GM12878 (cell line): ENCODE measurements at regions not wholly inside any gene's neighbourhood (a gene's known extent, or its start where the extent isn't known, plus 50 kb on each side); places are given as distances from the start of the nearest gene placed in this dataset.

Experiments
- ATAC-seq: fragments of 200-7000 bp; cut with Tn5 transposase; 3 replicates; pipeline ENCODE4 v1.9.1; 2020; ENCODE audit warnings: mild to moderate bottlenecking, moderate library complexity
- BruUV-seq: library from RNA; stranded (reverse); fragments of 400-500 nt; replicated peaks from 2 replicates; lab custom pipeline; 2021; lab: Mats Ljungman, UMichigan
- CTCF ChIA-PET: fragments of 300-600 bp; sonication (Branson Sonifier 250); formaldehyde crosslinking; extraction: SDS; loops from one replicate; lab custom pipeline; 2021; ENCODE audit warnings: inconsistent platforms; lab: Yijun Ruan, JAX
- POLR2A ChIA-PET: fragments of 350-600 bp; formaldehyde crosslinking; extraction: SDS; loops from one replicate; lab custom pipeline; 2021; ENCODE audit warnings: inconsistent platforms; lab: Charles Lee
- RAD21 ChIA-PET: fragments of 300-600 bp; sonication (Branson Sonifier 250); formaldehyde crosslinking; loops from one replicate; lab custom pipeline; 2023; ENCODE audit warnings: antibody characterized with exemption; ENCODE audit not compliant: unreplicated experiment; lab: Charles Lee
- SMC1A ChIA-PET: fragments of 300-600 bp; sonication (Branson Sonifier 250); formaldehyde crosslinking; loops from one replicate; lab custom pipeline; 2023; ENCODE audit not compliant: unreplicated experiment, uncharacterized antibody; lab: Charles Lee
- DNase-seq: peaks from one replicate; pipeline ENCODE4 v3.0.0-alpha.2; 2011; ENCODE audit warnings: low read depth, low spot score
- FAIRE-seq: peaks from 3 replicates; lab custom pipeline; 2011; peaks lifted over from hg19 to GRCh38; lab: Jason Lieb, UNC
- H2AFZ ChIP-seq: 2 replicates; pipeline ENCODE4 v1.6.0; 2011; ENCODE audit warnings: low read depth, low read length, control low read depth; ENCODE audit not compliant: control insufficient read depth
- H3K27ac ChIP-seq: 2 replicates; pipeline ENCODE4 v1.5.1; 2011; ENCODE audit warnings: control low read depth; ENCODE audit not compliant: control insufficient read depth, insufficient read depth
- H3K27me3 ChIP-seq, 2 experiments: replicated peaks in 1 of 2; 2 replicates each; pipeline versions ENCODE4 v1.6.0 to v1.6.1; 2011; ENCODE audit warnings: low read length in 1 of 2; ENCODE audit not compliant: control insufficient read depth in 2 of 2, insufficient read depth in 2 of 2
- H3K36me3 ChIP-seq, 2 experiments: 2 replicates each; pipeline ENCODE4 v1.5.1; 2011; ENCODE audit warnings: low read length in 1 of 2; ENCODE audit not compliant: control insufficient read depth in 2 of 2, insufficient read depth in 2 of 2
- H3K4me1 ChIP-seq: 2 replicates; pipeline ENCODE4 v1.6.1; 2011; ENCODE audit warnings: mild to moderate bottlenecking, low read length, moderate library complexity, mixed read lengths; ENCODE audit not compliant: control insufficient read depth, insufficient read depth
- H3K4me2 ChIP-seq: 2 replicates; pipeline ENCODE4 v1.6.0; 2011; ENCODE audit warnings: control low read depth; ENCODE audit not compliant: control insufficient read depth, insufficient read depth
- H3K4me3 ChIP-seq: fragments of 200-600 bp; sonication (generic); 2 replicates; pipeline ENCODE4 v1.5.1; 2016
- H3K79me2 ChIP-seq: 2 replicates; pipeline ENCODE4 v1.6.0; 2011; ENCODE audit warnings: low read length; ENCODE audit not compliant: control insufficient read depth, insufficient read depth
- H3K9ac ChIP-seq: 2 replicates; pipeline ENCODE4 v1.8.0; 2011; ENCODE audit warnings: low read length, control low read depth, mixed read lengths; ENCODE audit not compliant: control insufficient read depth, insufficient read depth
- H3K9me3 ChIP-seq: replicated peaks from 3 replicates; pipeline ENCODE4 v1.5.1; 2011; ENCODE audit warnings: mild to moderate bottlenecking, low read length; ENCODE audit not compliant: control insufficient read depth, insufficient read depth
- H4K20me1 ChIP-seq: 2 replicates; pipeline ENCODE4 v1.6.0; 2011; ENCODE audit not compliant: control insufficient read depth, insufficient read depth
- CEBPB ChIP-seq, 2 experiments: fragments of 150-350 bp in 1 of 2; IDR thresholded peaks; 2 replicates each; pipeline ENCODE4 v1.6.1; 2012 to 2014; ENCODE audit warnings: low read depth in 2 of 2, low read length in 2 of 2, borderline replicate concordance in 1 of 2, inconsistent platforms in 1 of 2
- CHD1 ChIP-seq: IDR thresholded peaks from 2 replicates; pipeline ENCODE4 v1.6.1; 2012; ENCODE audit warnings: low read depth, low read length, improper control_type of control experiment
- CREB1 ChIP-seq: IDR thresholded peaks from 2 replicates; pipeline ENCODE4 v1.6.1; 2012; ENCODE audit warnings: low read depth, mild to moderate bottlenecking, inconsistent platforms
- E2F4 ChIP-seq: IDR thresholded peaks from 2 replicates; pipeline ENCODE4 v1.6.1; 2012; ENCODE audit warnings: low read depth, low read length, improper control_type of control experiment
- ELK1 ChIP-seq: IDR thresholded peaks from 2 replicates; pipeline ENCODE4 v1.6.1; 2012; ENCODE audit warnings: low read depth, low read length, improper control_type of control experiment
- MEF2B ChIP-seq: fragments of 450-650 bp; IDR thresholded peaks from 2 replicates; pipeline ENCODE4 v1.6.1; 2018; ENCODE audit warnings: mild to moderate bottlenecking, moderate library complexity; ENCODE audit not compliant: partially characterized antibody, poor library complexity, severe bottlenecking
- NKRF ChIP-seq: fragments of 450-650 bp; conservative IDR thresholded peaks from 2 replicates; pipeline ENCODE4 v1.6.1; 2017; ENCODE audit warnings: mild to moderate bottlenecking, moderate library complexity
- SMAD5 ChIP-seq: IDR thresholded peaks from 2 replicates; pipeline ENCODE4 v1.6.1; 2016; ENCODE audit warnings: antibody characterized with exemption, low read depth
- SRF ChIP-seq, 2 experiments: IDR thresholded peaks; 2 replicates each; pipeline ENCODE4 v1.6.1; 2011; ENCODE audit warnings: low read depth in 2 of 2, low read length in 2 of 2, mild to moderate bottlenecking in 1 of 2, moderate library complexity in 1 of 2
- TARDBP ChIP-seq: IDR thresholded peaks from 2 replicates; pipeline ENCODE4 v1.6.1; 2016; ENCODE audit warnings: borderline replicate concordance
- ZNF24 ChIP-seq: fragments of 450-650 bp; IDR thresholded peaks from 2 replicates; pipeline ENCODE4 v1.6.1; 2017; ENCODE audit warnings: antibody characterized with exemption, mild to moderate bottlenecking
- ZNF622 ChIP-seq: fragments of 450-650 bp; IDR thresholded peaks from 2 replicates; pipeline ENCODE4 v1.6.1; 2017; ENCODE audit warnings: mild to moderate bottlenecking, inconsistent platforms
- ZNF687 ChIP-seq: fragments of 450-650 bp; IDR thresholded peaks from 2 replicates; pipeline ENCODE4 v1.6.1; 2017; ENCODE audit warnings: mild to moderate bottlenecking, moderate library complexity
- WGBS: methylation state at CpG from one replicate; pipeline ENCODE4 v1.1.6; 2016; ENCODE audit warnings: low lambda C conversion rate; ENCODE audit not compliant: insufficient replicate concordance, insufficient coverage; ENCODE audit errors: missing lambda C conversion rate; 5-methylcytosine and 5-hydroxymethylcytosine counted together
- in situ Hi-C: fragments of 300-500 bp; cut with MboI; formaldehyde crosslinking; loops from 9 replicates; pipeline ENCODE4 v1.14.3; 2018; ENCODE audit warnings: mixed read lengths
- intact Hi-C: fragments of 100-400 bp; cut with micrococcal nuclease; formaldehyde crosslinking; loops from one replicate; pipeline ENCODE4 v1.14.2; 2022; ENCODE audit not compliant: unreplicated experiment

GRCh38 chr16:85311741-85312140 lies 199.5 kb upstream of the CIBAR2 start:
- TF ChIP-seq CHD1 (no peak), TARDBP (no peak), CEBPB (IDR thresholded peaks at IDR 0.05; ENCODE audit: borderline replicate concordance in 1 of 2, low read depth in 2 of 2, low read length in 2 of 2) (no peak), MEF2B (no peak), ZNF687 (no peak), NKRF (no peak), SMAD5 (no peak), SRF (IDR thresholded peaks at IDR 0.05; ENCODE audit: low read depth in 2 of 2, low read length in 2 of 2) (no peak), ZNF24 (no peak), CREB1 (no peak), ZNF622 (no peak), ELK1 (no peak), E2F4 (no peak)
- FAIRE-seq (no peak), DNase-seq (no peak), ATAC-seq (no peak)
- RAD21 ChIA-PET, result no interaction called here
- Histone ChIP-seq H3K4me1 (peaks cover 15% of the 10 kb centered on the region), H3K4me3 (no peak overlapping the region), H3K9ac (no peak overlapping the region), H2AFZ (no peak overlapping the region), H3K79me2 (no peaks in the 10 kb centered on the region), H3K36me3 (no peaks in the 10 kb centered on the region), H3K27ac (no peak overlapping the region), H3K4me2 (no peak overlapping the region), H3K27me3 (peaks cover 0 to 2% of the 10 kb centered on the region in 2 experiments; a peak in 1 of 4 replicates), H4K20me1 (no peaks in the 10 kb centered on the region), H3K9me3 (no peaks in the 10 kb centered on the region)
- SMC1A ChIA-PET, result no interaction called here
- BruUV-seq, result no TSS peak
- in situ Hi-C loops, result no loop called here
- POLR2A ChIA-PET, result no interaction called here
- intact Hi-C loops, result no loop called here
- CTCF ChIA-PET, result no interaction called here
- 56% methylated on average over 10 of the region's 14 CpGs for WGBS
